ENCODE measurements at regions not wholly inside any gene's neighbourhood (a gene's known extent, or its start where the extent isn't known, plus 50 kb on each side); places are given as distances from the start of the nearest gene placed in this dataset.
"Not testable (repeated sequence)": the region's sequence is repeated elsewhere in the genome, so short reads cannot be mapped to it uniquely, and the experiment has no call there.

GRCh38 chrX:110520652-110521051 is 162.0 kb downstream of the RTL9 start:
- TF ChIP-seq CTCF, POLR2A (IDR thresholded peaks at IDR 0.05): not testable (repeated sequence)

Data from body of pancreas (tissue), 4 donors.